ENCODE measurements at regions not wholly inside any gene's neighbourhood (a gene's known extent, or its start where the extent isn't known, plus 50 kb on each side); places are given as distances from the start of the nearest gene placed in this dataset.

- no peaks in the 10 kb centered on the region for H3K27me3 ChIP-seq
- 94% methylated on average over 2 of the region's 2 CpGs for WGBS (ENCODE audit: insufficient coverage, low coverage, low lambda C conversion rate, missing lambda C conversion rate)
- H3K4me1 ChIP-seq, result no peaks in the 10 kb centered on the region
- intact Hi-C loops (cut with DNase I), result no loop called here
- no peaks in the 10 kb centered on the region for H3K36me3 ChIP-seq
- no peak overlapping the region for H3K4me3 ChIP-seq
- H3K9me3 ChIP-seq, result no peaks in the 10 kb centered on the region
- TF ChIP-seq POLR2A (IDR thresholded peaks at IDR 0.05) (no peak), CTCF (IDR thresholded peaks at IDR 0.05) (no peak)
- no peak overlapping the region for H3K27ac ChIP-seq
- no peak for ATAC-seq
- DNase-seq, result no peak
Observed at GRCh38 chr10:58048936-58049335, 218.8 kb downstream of the IPMK start.

- no peaks in the 10 kb centered on the region for H3K27me3 ChIP-seq
- TF ChIP-seq CTCF (IDR thresholded peaks at IDR 0.05), result no peak
- TF ChIP-seq POLR2A (IDR thresholded peaks at IDR 0.05), result no peak
- H3K36me3 ChIP-seq, result no peaks in the 10 kb centered on the region
- H3K27ac ChIP-seq, result no peak overlapping the region
- no peak overlapping the region for H3K4me3 ChIP-seq
- H3K4me1 ChIP-seq, result no peaks in the 10 kb centered on the region
- intact Hi-C loops (cut with DNase I), result no loop called here
- ATAC-seq (no peak), DNase-seq (no peak)
- 70% methylated on average over 2 of the region's 3 CpGs for WGBS (ENCODE audit: insufficient coverage, low coverage, low lambda C conversion rate, missing lambda C conversion rate)
- no peaks in the 10 kb centered on the region for H3K9me3 ChIP-seq
Observed at GRCh38 chr10:58044072-58044471, 223.6 kb downstream of the IPMK start.

- Histone ChIP-seq H3K4me1 (no peaks in the 10 kb centered on the region), H3K9me3 (no peaks in the 10 kb centered on the region), H3K36me3 (no peaks in the 10 kb centered on the region), H3K27me3 (no peaks in the 10 kb centered on the region), H3K4me3 (no peak overlapping the region), H3K27ac (no peak overlapping the region)
- no peak for TF ChIP-seq POLR2A (IDR thresholded peaks at IDR 0.05)
- TF ChIP-seq CTCF (IDR thresholded peaks at IDR 0.05), result no peak
- DNase-seq (no peak), ATAC-seq (no peak)
- intact Hi-C loops (cut with DNase I), result no loop called here
Observed at GRCh38 chr10:58041901-58042300, 225.8 kb downstream of the IPMK start.

- H3K36me3 ChIP-seq, result no peaks in the 10 kb centered on the region
- H3K4me1 ChIP-seq, result no peaks in the 10 kb centered on the region
- H3K27ac ChIP-seq, result no peak overlapping the region
- TF ChIP-seq CTCF (IDR thresholded peaks at IDR 0.05) (no peak), POLR2A (IDR thresholded peaks at IDR 0.05) (no peak)
- whole genome bisulfite sequencing (ENCODE audit: insufficient coverage, low coverage, low lambda C conversion rate, missing lambda C conversion rate), result 72% methylated on average over 3 of the region's 4 CpGs
- no peaks in the 10 kb centered on the region for H3K9me3 ChIP-seq
- H3K27me3 ChIP-seq, result no peaks in the 10 kb centered on the region
- ATAC-seq, result no peak
- H3K4me3 ChIP-seq, result no peak overlapping the region
- intact Hi-C loops (cut with DNase I), result no loop called here
- DNase-seq, result no peak
Observed at GRCh38 chr10:58030208-58030607, 237.5 kb downstream of the IPMK start.

- intact Hi-C loops (cut with DNase I), result no loop called here
- Histone ChIP-seq H3K4me1 (no peaks in the 10 kb centered on the region), H3K27me3 (no peaks in the 10 kb centered on the region), H3K9me3 (no peaks in the 10 kb centered on the region), H3K36me3 (no peaks in the 10 kb centered on the region), H3K4me3 (no peak overlapping the region), H3K27ac (no peak overlapping the region)
- ATAC-seq (peak in 1 of 4 donors; percentile 34), DNase-seq (no peak)
- no peak for TF ChIP-seq POLR2A (IDR thresholded peaks at IDR 0.05)
- no peak for TF ChIP-seq CTCF (IDR thresholded peaks at IDR 0.05)
Observed at GRCh38 chr10:58028597-58029366, 238.9 kb downstream of the IPMK start.
